ENCODE measurements at regions not wholly inside any gene's neighbourhood (a gene's known extent, or its start where the extent isn't known, plus 50 kb on each side); places are given as distances from the start of the nearest gene placed in this dataset.

DNA sequence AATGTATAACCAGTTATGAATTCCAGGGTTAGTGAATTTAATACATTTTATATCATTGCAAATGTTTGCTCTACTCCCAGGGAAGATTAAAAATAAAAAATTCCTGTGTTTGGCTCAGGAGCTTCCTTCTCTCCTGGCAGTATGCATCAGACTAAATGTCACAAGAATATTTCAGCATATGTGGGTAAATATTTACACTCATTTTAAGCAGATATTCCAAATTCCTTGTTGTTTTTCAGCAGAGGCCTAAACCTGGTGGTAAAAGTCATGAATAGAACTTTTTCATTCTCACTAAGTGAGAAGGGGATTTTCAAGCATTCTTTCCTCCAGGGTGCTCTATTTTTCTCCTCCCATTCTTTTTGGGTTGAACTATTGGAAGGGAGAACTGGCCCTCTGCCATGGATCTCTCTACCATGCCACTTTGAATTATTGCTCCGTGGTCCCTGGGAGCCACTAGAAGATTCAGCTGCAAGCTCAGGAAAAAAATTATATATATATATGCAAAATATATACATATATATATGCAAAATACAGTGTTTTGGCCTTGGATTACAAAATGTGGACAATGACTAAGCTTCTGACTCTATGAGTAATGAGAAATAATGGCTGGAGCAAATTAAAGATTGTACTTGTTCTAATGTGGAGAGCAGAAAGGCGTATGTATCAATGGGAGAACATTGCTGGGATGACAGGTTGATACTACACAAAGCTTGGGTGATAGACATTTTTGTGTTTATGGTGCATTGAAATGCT, 180.6 kb upstream of the PAPPA start:
- DNase-seq = no peak
- Histone ChIP-seq H3K79me2 (ENCODE audit: insufficient read depth) (no peaks in the 10 kb centered on the region), H2AFZ (ENCODE audit: low read depth) (no peak overlapping the region), H4K20me1 (ENCODE audit: insufficient read depth) (no peaks in the 10 kb centered on the region), H3K27ac (ENCODE audit: low read depth in 2 of 2, low read length in 1 of 2) (peak overlapping the region; percentile 39 to 47; a peak in 3 of 4 replicates), H3K4me2 (no peak overlapping the region), H3F3A (replicated peaks; ENCODE audit: insufficient read depth) (peaks cover 6% of the 10 kb centered on the region), H3K4me1 (ENCODE audit: control insufficient read depth in 1 of 2, insufficient read depth in 2 of 2, low read depth in 1 of 2, low read length in 1 of 2) (peaks cover 0 to 9% of the 10 kb centered on the region in 2 experiments; a peak in 2 of 4 replicates), H3K9me3 (no peaks in the 10 kb centered on the region), H3K4me3 (ENCODE audit: low read depth in 2 of 2, low read length in 1 of 2) (no peak overlapping the region), H3K36me3 (replicated peaks in 1 of 2; ENCODE audit: control insufficient read depth in 1 of 2, insufficient read depth in 2 of 2, low read length in 1 of 2) (no peaks in the 10 kb centered on the region), H3K9ac (no peak overlapping the region), H3K27me3 (ENCODE audit: insufficient read depth) (no peaks in the 10 kb centered on the region), H3K9me2 (no peaks in the 10 kb centered on the region)
- ChIA-PET POLR2A (no interaction called here), CTCF (interaction anchor here (0.6 kb wide), 1 partner anchor 17 kb away, joined by 3 read pairs; no protein-coding TSS in a partner anchor)
- TF ChIP-seq TAF1 (IDR thresholded peaks at IDR 0.05; ENCODE audit: borderline replicate concordance, low read depth, low read length) = no peak
- TF ChIP-seq, protein P1, sequence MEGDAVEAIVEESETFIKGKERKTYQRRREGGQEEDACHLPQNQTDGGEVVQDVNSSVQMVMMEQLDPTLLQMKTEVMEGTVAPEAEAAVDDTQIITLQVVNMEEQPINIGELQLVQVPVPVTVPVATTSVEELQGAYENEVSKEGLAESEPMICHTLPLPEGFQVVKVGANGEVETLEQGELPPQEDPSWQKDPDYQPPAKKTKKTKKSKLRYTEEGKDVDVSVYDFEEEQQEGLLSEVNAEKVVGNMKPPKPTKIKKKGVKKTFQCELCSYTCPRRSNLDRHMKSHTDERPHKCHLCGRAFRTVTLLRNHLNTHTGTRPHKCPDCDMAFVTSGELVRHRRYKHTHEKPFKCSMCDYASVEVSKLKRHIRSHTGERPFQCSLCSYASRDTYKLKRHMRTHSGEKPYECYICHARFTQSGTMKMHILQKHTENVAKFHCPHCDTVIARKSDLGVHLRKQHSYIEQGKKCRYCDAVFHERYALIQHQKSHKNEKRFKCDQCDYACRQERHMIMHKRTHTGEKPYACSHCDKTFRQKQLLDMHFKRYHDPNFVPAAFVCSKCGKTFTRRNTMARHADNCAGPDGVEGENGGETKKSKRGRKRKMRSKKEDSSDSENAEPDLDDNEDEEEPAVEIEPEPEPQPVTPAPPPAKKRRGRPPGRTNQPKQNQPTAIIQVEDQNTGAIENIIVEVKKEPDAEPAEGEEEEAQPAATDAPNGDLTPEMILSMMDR (IDR thresholded peaks at IDR 0.05) = peak; percentile 11; the same call in 1 of the 2 replicates
- TF ChIP-seq, protein P2, sequence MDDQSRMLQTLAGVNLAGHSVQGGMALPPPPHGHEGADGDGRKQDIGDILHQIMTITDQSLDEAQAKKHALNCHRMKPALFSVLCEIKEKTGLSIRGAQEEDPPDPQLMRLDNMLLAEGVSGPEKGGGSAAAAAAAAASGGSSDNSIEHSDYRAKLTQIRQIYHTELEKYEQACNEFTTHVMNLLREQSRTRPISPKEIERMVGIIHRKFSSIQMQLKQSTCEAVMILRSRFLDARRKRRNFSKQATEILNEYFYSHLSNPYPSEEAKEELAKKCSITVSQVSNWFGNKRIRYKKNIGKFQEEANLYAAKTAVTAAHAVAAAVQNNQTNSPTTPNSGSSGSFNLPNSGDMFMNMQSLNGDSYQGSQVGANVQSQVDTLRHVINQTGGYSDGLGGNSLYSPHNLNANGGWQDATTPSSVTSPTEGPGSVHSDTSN (IDR thresholded peaks at IDR 0.05) = 0 out of 2 replicates have a peak, but pooled peaks have one; percentile 17
- WGBS (ENCODE audit: low lambda C conversion rate) = 67% methylated on average over 2 of the region's 2 CpGs

DNA sequence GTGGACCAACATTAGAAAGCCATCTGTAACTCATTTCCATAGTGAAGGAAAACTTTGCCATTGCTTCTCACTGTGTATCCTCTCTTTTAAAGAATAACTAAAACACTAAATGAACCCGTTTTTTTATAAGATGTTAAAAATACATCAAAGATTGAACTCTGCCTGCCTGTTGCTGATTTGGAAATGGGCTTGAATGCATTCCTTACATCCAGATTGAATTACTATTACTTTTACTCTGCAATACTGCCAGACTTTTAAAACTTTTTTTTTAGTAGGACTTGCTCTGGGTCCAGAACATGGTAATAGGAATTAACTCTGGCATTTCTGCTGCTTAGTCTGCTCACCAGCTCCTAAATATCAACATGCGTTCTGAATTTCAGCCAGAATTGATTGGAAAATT, 176.8 kb upstream of the PAPPA start:
- Histone ChIP-seq H3F3A (replicated peaks; ENCODE audit: insufficient read depth) (peaks cover 6% of the 10 kb centered on the region), H2AFZ (ENCODE audit: low read depth) (no peak overlapping the region), H3K9me3 (no peaks in the 10 kb centered on the region), H3K79me2 (ENCODE audit: insufficient read depth) (no peaks in the 10 kb centered on the region), H3K36me3 (replicated peaks in 1 of 2; ENCODE audit: control insufficient read depth in 1 of 2, insufficient read depth in 2 of 2, low read length in 1 of 2) (no peaks in the 10 kb centered on the region), H3K4me3 (ENCODE audit: low read depth in 2 of 2, low read length in 1 of 2) (no peak overlapping the region), H3K4me2 (no peak overlapping the region), H4K20me1 (ENCODE audit: insufficient read depth) (no peaks in the 10 kb centered on the region), H3K27ac (ENCODE audit: low read depth in 2 of 2, low read length in 1 of 2) (no peak overlapping the region), H3K9ac (no peak overlapping the region), H3K27me3 (ENCODE audit: insufficient read depth) (no peaks in the 10 kb centered on the region), H3K4me1 (ENCODE audit: control insufficient read depth in 1 of 2, insufficient read depth in 2 of 2, low read depth in 1 of 2, low read length in 1 of 2) (peaks cover 0 to 19% of the 10 kb centered on the region in 2 experiments; a peak in 2 of 4 replicates), H3K9me2 (no peaks in the 10 kb centered on the region)
- no peak for TF ChIP-seq CHD2 (IDR thresholded peaks at IDR 0.05; ENCODE audit: low read length, partially characterized antibody)
- no peak for TF ChIP-seq RAD21 (IDR thresholded peaks at IDR 0.05; ENCODE audit: low read length)
- no peak for TF ChIP-seq FOSL2 (IDR thresholded peaks at IDR 0.05; ENCODE audit: borderline replicate concordance, low read depth)
- no peak for TF ChIP-seq TEAD4 (IDR thresholded peaks at IDR 0.05; ENCODE audit: borderline replicate concordance, insufficient read depth)
- no peak for TF ChIP-seq MEF2A (IDR thresholded peaks at IDR 0.05; ENCODE audit: borderline replicate concordance, low read depth)
- no peak for TF ChIP-seq RXRA (IDR thresholded peaks at IDR 0.05; ENCODE audit: borderline replicate concordance, low read depth)
- TF ChIP-seq, protein P3, sequence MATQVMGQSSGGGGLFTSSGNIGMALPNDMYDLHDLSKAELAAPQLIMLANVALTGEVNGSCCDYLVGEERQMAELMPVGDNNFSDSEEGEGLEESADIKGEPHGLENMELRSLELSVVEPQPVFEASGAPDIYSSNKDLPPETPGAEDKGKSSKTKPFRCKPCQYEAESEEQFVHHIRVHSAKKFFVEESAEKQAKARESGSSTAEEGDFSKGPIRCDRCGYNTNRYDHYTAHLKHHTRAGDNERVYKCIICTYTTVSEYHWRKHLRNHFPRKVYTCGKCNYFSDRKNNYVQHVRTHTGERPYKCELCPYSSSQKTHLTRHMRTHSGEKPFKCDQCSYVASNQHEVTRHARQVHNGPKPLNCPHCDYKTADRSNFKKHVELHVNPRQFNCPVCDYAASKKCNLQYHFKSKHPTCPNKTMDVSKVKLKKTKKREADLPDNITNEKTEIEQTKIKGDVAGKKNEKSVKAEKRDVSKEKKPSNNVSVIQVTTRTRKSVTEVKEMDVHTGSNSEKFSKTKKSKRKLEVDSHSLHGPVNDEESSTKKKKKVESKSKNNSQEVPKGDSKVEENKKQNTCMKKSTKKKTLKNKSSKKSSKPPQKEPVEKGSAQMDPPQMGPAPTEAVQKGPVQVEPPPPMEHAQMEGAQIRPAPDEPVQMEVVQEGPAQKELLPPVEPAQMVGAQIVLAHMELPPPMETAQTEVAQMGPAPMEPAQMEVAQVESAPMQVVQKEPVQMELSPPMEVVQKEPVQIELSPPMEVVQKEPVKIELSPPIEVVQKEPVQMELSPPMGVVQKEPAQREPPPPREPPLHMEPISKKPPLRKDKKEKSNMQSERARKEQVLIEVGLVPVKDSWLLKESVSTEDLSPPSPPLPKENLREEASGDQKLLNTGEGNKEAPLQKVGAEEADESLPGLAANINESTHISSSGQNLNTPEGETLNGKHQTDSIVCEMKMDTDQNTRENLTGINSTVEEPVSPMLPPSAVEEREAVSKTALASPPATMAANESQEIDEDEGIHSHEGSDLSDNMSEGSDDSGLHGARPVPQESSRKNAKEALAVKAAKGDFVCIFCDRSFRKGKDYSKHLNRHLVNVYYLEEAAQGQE (IDR thresholded peaks at IDR 0.05; ENCODE audit: low read depth, low read length) = no peak
- no peak for TF ChIP-seq SIN3A (IDR thresholded peaks at IDR 0.05; ENCODE audit: borderline replicate concordance, low read depth, low read length)
- TF ChIP-seq FOXM1 (IDR thresholded peaks at IDR 0.05; ENCODE audit: low read depth) = no peak
- TF ChIP-seq, protein P4, sequence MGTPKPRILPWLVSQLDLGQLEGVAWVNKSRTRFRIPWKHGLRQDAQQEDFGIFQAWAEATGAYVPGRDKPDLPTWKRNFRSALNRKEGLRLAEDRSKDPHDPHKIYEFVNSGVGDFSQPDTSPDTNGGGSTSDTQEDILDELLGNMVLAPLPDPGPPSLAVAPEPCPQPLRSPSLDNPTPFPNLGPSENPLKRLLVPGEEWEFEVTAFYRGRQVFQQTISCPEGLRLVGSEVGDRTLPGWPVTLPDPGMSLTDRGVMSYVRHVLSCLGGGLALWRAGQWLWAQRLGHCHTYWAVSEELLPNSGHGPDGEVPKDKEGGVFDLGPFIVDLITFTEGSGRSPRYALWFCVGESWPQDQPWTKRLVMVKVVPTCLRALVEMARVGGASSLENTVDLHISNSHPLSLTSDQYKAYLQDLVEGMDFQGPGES (IDR thresholded peaks at IDR 0.05; ENCODE audit: low read depth, low read length) = no peak
- no peak for DNase-seq
- 93% methylated on average over 2 of the region's 2 CpGs for WGBS (ENCODE audit: low lambda C conversion rate)
- ChIA-PET POLR2A (no interaction called here), CTCF (no interaction called here)

Data from SK-N-SH (cell line).